Mesenchymal stem cell (in vitro differentiated cells and primary cell): ENCODE measurements at regions not wholly inside any gene's neighbourhood (a gene's known extent, or its start where the extent isn't known, plus 50 kb on each side); places are given as distances from the start of the nearest gene placed in this dataset.

Source experiments
- DNase-seq: peaks from one replicate; pipeline ENCODE4 v3.0.0-alpha.2; 2013
- H2AFZ ChIP-seq: one replicate; pipeline ENCODE4 v1.6.1; 2013; ENCODE audit warnings: low read depth, mild to moderate bottlenecking, control low read depth, inconsistent platforms, low read length, moderate library complexity
- H2AK5ac ChIP-seq: 2 replicates; pipeline ENCODE4 v1.6.1; 2013; ENCODE audit warnings: low read length, moderate library complexity, mild to moderate bottlenecking, inconsistent platforms; ENCODE audit not compliant: severe bottlenecking
- H2BK120ac ChIP-seq: one replicate; pipeline ENCODE4 v1.6.1; 2013; ENCODE audit warnings: low read depth, mild to moderate bottlenecking, inconsistent platforms, low read length, moderate library complexity
- H2BK12ac ChIP-seq, 2 experiments: one replicate each; pipeline ENCODE4 v1.6.1; 2013; ENCODE audit warnings: inconsistent platforms in 2 of 2, low read length in 2 of 2, mild to moderate bottlenecking in 2 of 2, moderate library complexity in 2 of 2, control low read depth in 1 of 2
- H2BK15ac ChIP-seq: one replicate; pipeline ENCODE4 v1.6.1; 2013; ENCODE audit warnings: mild to moderate bottlenecking, low read depth, inconsistent platforms; ENCODE audit not compliant: poor library complexity, severe bottlenecking
- H2BK5ac ChIP-seq: 2 replicates; pipeline ENCODE4 v1.6.1; 2013; ENCODE audit warnings: low read depth, mild to moderate bottlenecking, low read length, control low read depth, inconsistent platforms; ENCODE audit not compliant: poor library complexity, severe bottlenecking
- H3K14ac ChIP-seq, 2 experiments: one replicate each; pipeline ENCODE4 v1.6.1; 2013; ENCODE audit warnings: inconsistent platforms in 2 of 2, low read length in 2 of 2, control low read depth in 1 of 2, mild to moderate bottlenecking in 1 of 2, moderate library complexity in 1 of 2
- H3K18ac ChIP-seq, 2 experiments: one replicate each; pipeline ENCODE4 v1.6.1; 2013; ENCODE audit warnings: inconsistent platforms in 2 of 2, low read length in 2 of 2, control low read depth in 1 of 2, low read depth in 1 of 2, mild to moderate bottlenecking in 1 of 2
- H3K23ac ChIP-seq, 2 experiments: one replicate each; pipeline ENCODE4 v1.6.1; 2013; ENCODE audit warnings: inconsistent platforms in 2 of 2, low read length in 2 of 2, mild to moderate bottlenecking in 2 of 2, moderate library complexity in 2 of 2, control low read depth in 1 of 2
- H3K27ac ChIP-seq: 2 replicates; pipeline ENCODE4 v1.5.1; 2013; ENCODE audit warnings: mild to moderate bottlenecking, moderate library complexity, low read length, control low read depth, inconsistent platforms; ENCODE audit not compliant: poor library complexity, severe bottlenecking
- H3K27me3 ChIP-seq, 2 experiments: 2 replicates each; pipeline versions ENCODE4 v1.6.1 to v1.7.0; 2013; ENCODE audit warnings: low read length in 2 of 2, mild to moderate bottlenecking in 2 of 2, moderate library complexity in 2 of 2, control low read depth in 1 of 2, inconsistent platforms in 1 of 2; ENCODE audit not compliant: control insufficient read depth in 1 of 2, insufficient read depth in 1 of 2
- H3K36me3 ChIP-seq, 2 experiments: 2 replicates each; pipeline versions ENCODE4 v1.6.1 to v1.7.0; 2013; ENCODE audit warnings: low read length in 2 of 2, control low read depth in 1 of 2, inconsistent platforms in 1 of 2, low read depth in 1 of 2, mild to moderate bottlenecking in 1 of 2; ENCODE audit not compliant: insufficient read depth in 2 of 2, control insufficient read depth in 1 of 2
- H3K4ac ChIP-seq, 2 experiments: one replicate each; pipeline ENCODE4 v1.6.1; 2013; ENCODE audit warnings: inconsistent platforms in 2 of 2, low read length in 2 of 2, mild to moderate bottlenecking in 2 of 2, moderate library complexity in 2 of 2, control low read depth in 1 of 2, low read depth in 1 of 2
- H3K4me1 ChIP-seq: 2 replicates; pipeline ENCODE4 v1.6.1; 2013; ENCODE audit warnings: low read depth, low read length, control low read depth; ENCODE audit not compliant: control insufficient read depth, insufficient read depth
- H3K4me2 ChIP-seq: 2 replicates; pipeline ENCODE4 v1.6.1; 2013; ENCODE audit warnings: low read length, mild to moderate bottlenecking, inconsistent platforms; ENCODE audit not compliant: poor library complexity, severe bottlenecking
- H3K4me3 ChIP-seq, 2 experiments: 2 replicates each; pipeline versions ENCODE4 v1.5.1 to v1.7.0; 2013; ENCODE audit warnings: low read length in 2 of 2, mild to moderate bottlenecking in 2 of 2, control low read depth in 1 of 2, low read depth in 1 of 2; ENCODE audit not compliant: insufficient read depth in 1 of 2
- H3K79me1 ChIP-seq: replicated peaks from 2 replicates; pipeline ENCODE4 v1.6.1; 2013; ENCODE audit warnings: mild to moderate bottlenecking, control low read depth, low read length, inconsistent platforms; ENCODE audit not compliant: poor library complexity, severe bottlenecking
- H3K9ac ChIP-seq: 2 replicates; pipeline ENCODE4 v1.7.0; 2013; ENCODE audit warnings: mild to moderate bottlenecking, low read length, moderate library complexity
- H3K9me3 ChIP-seq: 2 replicates; pipeline ENCODE4 v1.7.0; 2013; ENCODE audit warnings: mild to moderate bottlenecking, low read length; ENCODE audit not compliant: control insufficient read depth
- H4K8ac ChIP-seq: one replicate; pipeline ENCODE4 v1.6.1; 2013; ENCODE audit warnings: inconsistent platforms, mild to moderate bottlenecking, low read length, moderate library complexity
- H4K91ac ChIP-seq: one replicate; pipeline ENCODE4 v1.6.1; 2013; ENCODE audit warnings: mild to moderate bottlenecking, low read length, inconsistent platforms
- WGBS: methylation state at CpG from one replicate; pipeline ENCODE4 v1.1.7; 2013; ENCODE audit warnings: mixed read lengths; 5-methylcytosine and 5-hydroxymethylcytosine counted together

- no peaks in the 10 kb centered on the region for H3K27me3 ChIP-seq
- no peak overlapping the region for H2BK120ac ChIP-seq
- no peak overlapping the region for H3K4ac ChIP-seq
- no peak overlapping the region for H2AFZ ChIP-seq
- H3K9ac ChIP-seq: no peak overlapping the region
- no peak overlapping the region for H3K4me3 ChIP-seq
- no peaks in the 10 kb centered on the region for H3K36me3 ChIP-seq
- H3K79me1 ChIP-seq: no peaks in the 10 kb centered on the region
- H3K23ac ChIP-seq: no peak overlapping the region
- H3K4me1 ChIP-seq: no peaks in the 10 kb centered on the region
- H3K18ac ChIP-seq: no peak overlapping the region
- H3K4me2 ChIP-seq: no peak overlapping the region
- no peak overlapping the region for H2BK5ac ChIP-seq
- H4K91ac ChIP-seq: no peak overlapping the region
- H2AK5ac ChIP-seq: no peak overlapping the region
- no peak overlapping the region for H2BK12ac ChIP-seq
- no peaks in the 10 kb centered on the region for H3K9me3 ChIP-seq
- H2BK15ac ChIP-seq: no peak overlapping the region
- H3K14ac ChIP-seq: no peak overlapping the region
- H3K27ac ChIP-seq: no peak overlapping the region
- no peak overlapping the region for H4K8ac ChIP-seq
- WGBS: 95% methylated on average over 5 of the region's 6 CpGs
- no peak for DNase-seq
These were observed 1030.1 kb downstream of the ADGRL2 start for GRCh38 chr1:82830690-82831380.

DNA sequence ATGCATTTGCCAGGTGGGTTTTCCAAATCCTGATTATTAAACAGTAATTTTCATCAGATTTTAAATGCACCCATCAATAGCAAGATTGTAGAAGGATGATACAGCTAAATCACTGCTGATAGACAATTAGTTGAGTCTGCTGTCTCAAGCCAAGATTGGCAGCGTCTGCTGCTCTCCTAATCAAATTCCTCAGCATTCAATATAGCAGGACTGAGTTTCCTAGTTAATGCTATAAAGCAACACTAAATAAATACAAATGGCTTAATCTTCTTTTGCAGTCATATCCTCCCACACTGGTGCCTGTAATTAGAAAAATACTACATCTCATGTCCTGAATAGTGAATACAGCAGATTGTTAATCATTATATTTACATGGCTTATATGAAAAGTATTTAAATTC is 1028.8 kb downstream of the ADGRL2 start:
- no peak for DNase-seq
- no peak overlapping the region for H4K91ac ChIP-seq
- H3K4me3 ChIP-seq: no peak overlapping the region
- 100% methylated on average over 1 of the region's 1 CpG for WGBS
- no peak overlapping the region for H2BK15ac ChIP-seq
- no peaks in the 10 kb centered on the region for H3K4me1 ChIP-seq
- no peak overlapping the region for H3K27ac ChIP-seq
- no peak overlapping the region for H3K4ac ChIP-seq
- H3K27me3 ChIP-seq: no peaks in the 10 kb centered on the region
- H3K79me1 ChIP-seq: no peaks in the 10 kb centered on the region
- H3K4me2 ChIP-seq: no peak overlapping the region
- H4K8ac ChIP-seq: no peak overlapping the region
- H2BK12ac ChIP-seq: no peak overlapping the region
- no peak overlapping the region for H2BK120ac ChIP-seq
- H3K36me3 ChIP-seq: no peaks in the 10 kb centered on the region
- H3K14ac ChIP-seq: no peak overlapping the region
- no peak overlapping the region for H2BK5ac ChIP-seq
- no peak overlapping the region for H3K18ac ChIP-seq
- no peak overlapping the region for H3K9ac ChIP-seq
- H3K9me3 ChIP-seq: no peaks in the 10 kb centered on the region
- no peak overlapping the region for H2AK5ac ChIP-seq
- no peak overlapping the region for H3K23ac ChIP-seq
- no peak overlapping the region for H2AFZ ChIP-seq

DNA sequence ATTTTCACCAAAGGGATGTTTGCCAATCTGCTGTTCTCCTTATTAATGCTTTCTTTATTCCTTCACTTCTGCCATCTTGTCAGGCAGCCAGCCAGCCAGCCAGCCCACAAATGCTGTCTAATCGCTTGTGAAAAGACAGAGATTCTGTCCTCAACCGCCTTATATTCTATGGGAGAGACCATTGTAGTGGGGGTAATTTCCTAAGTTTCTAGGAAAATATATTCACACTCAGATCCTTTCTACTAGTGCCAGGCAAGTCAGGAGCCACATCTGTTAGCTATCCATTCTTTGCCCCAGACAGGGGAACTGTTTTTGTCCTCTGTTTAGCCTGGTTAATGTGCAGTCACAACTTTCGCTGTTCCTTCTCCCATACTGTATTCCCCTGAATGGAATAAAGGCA is 1023.1 kb downstream of the ADGRL2 start:
- H3K27me3 ChIP-seq: no peaks in the 10 kb centered on the region
- H3K4ac ChIP-seq: no peak overlapping the region
- H2AK5ac ChIP-seq: no peak overlapping the region
- DNase-seq: no peak
- H4K91ac ChIP-seq: no peak overlapping the region
- no peaks in the 10 kb centered on the region for H3K4me1 ChIP-seq
- no peak overlapping the region for H3K23ac ChIP-seq
- no peak overlapping the region for H2BK5ac ChIP-seq
- no peak overlapping the region for H3K14ac ChIP-seq
- H2BK15ac ChIP-seq: no peak overlapping the region
- no peak overlapping the region for H3K4me3 ChIP-seq
- H3K79me1 ChIP-seq: no peaks in the 10 kb centered on the region
- H2AFZ ChIP-seq: no peak overlapping the region
- no peak overlapping the region for H4K8ac ChIP-seq
- WGBS: 100% methylated on average over 1 of the region's 3 CpGs
- no peak overlapping the region for H2BK12ac ChIP-seq
- H3K4me2 ChIP-seq: no peak overlapping the region
- H2BK120ac ChIP-seq: no peak overlapping the region
- H3K18ac ChIP-seq: peak overlapping the region in 1 of 2 experiments; percentile 12
- no peaks in the 10 kb centered on the region for H3K9me3 ChIP-seq
- no peaks in the 10 kb centered on the region for H3K36me3 ChIP-seq
- no peak overlapping the region for H3K9ac ChIP-seq
- no peak overlapping the region for H3K27ac ChIP-seq

- no peak for DNase-seq
- WGBS: 43% methylated on average over 1 of the region's 3 CpGs
These were observed 1020.1 kb downstream of the ADGRL2 start for GRCh38 chr1:82820816-82821215.

More at GRCh38 chr1:82820816-82821215, 1020.1 kb downstream of the ADGRL2 start:
- H2AFZ ChIP-seq: no peak overlapping the region
- H3K36me3 ChIP-seq: no peaks in the 10 kb centered on the region
- no peak overlapping the region for H4K8ac ChIP-seq
- H3K9ac ChIP-seq: no peak overlapping the region
- H3K79me1 ChIP-seq: no peaks in the 10 kb centered on the region
- H4K91ac ChIP-seq: no peak overlapping the region
- H2BK12ac ChIP-seq: no peak overlapping the region
- no peaks in the 10 kb centered on the region for H3K4me1 ChIP-seq
- H3K27me3 ChIP-seq: no peaks in the 10 kb centered on the region
- no peak overlapping the region for H3K23ac ChIP-seq
- no peak overlapping the region for H3K18ac ChIP-seq
- no peak overlapping the region for H2BK5ac ChIP-seq
- no peak overlapping the region for H3K4me3 ChIP-seq
- no peaks in the 10 kb centered on the region for H3K9me3 ChIP-seq
- no peak overlapping the region for H3K27ac ChIP-seq
- H2BK120ac ChIP-seq: no peak overlapping the region
- H2AK5ac ChIP-seq: no peak overlapping the region
- no peak overlapping the region for H2BK15ac ChIP-seq
- H3K4ac ChIP-seq: no peak overlapping the region
- no peak overlapping the region for H3K4me2 ChIP-seq
- H3K14ac ChIP-seq: no peak overlapping the region
